ENCODE measurements at regions not wholly inside any gene's neighbourhood (a gene's known extent, or its start where the extent isn't known, plus 50 kb on each side); places are given as distances from the start of the nearest gene placed in this dataset.

DNA sequence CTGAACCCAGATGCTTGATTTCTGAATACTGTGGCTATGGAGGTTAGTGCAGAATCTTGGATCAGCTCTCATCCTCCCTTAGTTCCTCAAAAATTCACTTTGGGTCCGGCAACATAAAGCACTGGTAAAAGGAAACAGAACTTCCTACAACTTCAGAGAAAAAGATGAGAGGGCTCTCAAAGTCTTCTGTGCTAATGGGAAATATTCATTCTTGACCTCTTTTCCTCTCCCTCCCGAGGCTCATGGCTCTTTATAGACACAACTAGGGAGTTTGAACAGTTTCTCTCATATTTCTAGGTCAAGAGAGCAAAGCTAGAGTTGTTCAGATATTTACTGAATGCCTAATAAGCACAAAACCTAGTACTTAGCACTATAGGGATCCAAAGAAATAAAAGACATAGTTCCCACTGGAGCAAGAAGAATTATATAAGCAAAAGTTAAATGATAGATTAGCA, 124.1 kb upstream of the TCF21 start:
- Histone ChIP-seq H3K4me1 (peaks cover 0 to 37% (median 0%) of the 10 kb centered on the region in 12 donors), H3K9me3 (no peaks in the 10 kb centered on the region), H3K27me3 (no peaks in the 10 kb centered on the region), H3K27ac (peak overlapping the region; percentile 2 to 75 (median 54)), H3K36me3 (no peaks in the 10 kb centered on the region), H3K4me3 (no peak overlapping the region)
- WGBS, 4 donors = 12 to 33% (median 22%) methylated on average over 2 of the region's 2 CpGs
- intact Hi-C loops (cut with DNase I) = loop anchor here in 2 of 10 donors (5.0 kb wide), 1 partner anchor 128 kb away; no protein-coding TSS in a partner anchor
- no peak for TF ChIP-seq POLR2A (IDR thresholded peaks at IDR 0.05)
- TF ChIP-seq, protein P1, sequence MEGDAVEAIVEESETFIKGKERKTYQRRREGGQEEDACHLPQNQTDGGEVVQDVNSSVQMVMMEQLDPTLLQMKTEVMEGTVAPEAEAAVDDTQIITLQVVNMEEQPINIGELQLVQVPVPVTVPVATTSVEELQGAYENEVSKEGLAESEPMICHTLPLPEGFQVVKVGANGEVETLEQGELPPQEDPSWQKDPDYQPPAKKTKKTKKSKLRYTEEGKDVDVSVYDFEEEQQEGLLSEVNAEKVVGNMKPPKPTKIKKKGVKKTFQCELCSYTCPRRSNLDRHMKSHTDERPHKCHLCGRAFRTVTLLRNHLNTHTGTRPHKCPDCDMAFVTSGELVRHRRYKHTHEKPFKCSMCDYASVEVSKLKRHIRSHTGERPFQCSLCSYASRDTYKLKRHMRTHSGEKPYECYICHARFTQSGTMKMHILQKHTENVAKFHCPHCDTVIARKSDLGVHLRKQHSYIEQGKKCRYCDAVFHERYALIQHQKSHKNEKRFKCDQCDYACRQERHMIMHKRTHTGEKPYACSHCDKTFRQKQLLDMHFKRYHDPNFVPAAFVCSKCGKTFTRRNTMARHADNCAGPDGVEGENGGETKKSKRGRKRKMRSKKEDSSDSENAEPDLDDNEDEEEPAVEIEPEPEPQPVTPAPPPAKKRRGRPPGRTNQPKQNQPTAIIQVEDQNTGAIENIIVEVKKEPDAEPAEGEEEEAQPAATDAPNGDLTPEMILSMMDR (IDR thresholded peaks at IDR 0.05) = no peak
- DNase-seq = no peak
- peak in 3 of 4 donors; percentile 12 to 30 (median 16) for ATAC-seq

DNA sequence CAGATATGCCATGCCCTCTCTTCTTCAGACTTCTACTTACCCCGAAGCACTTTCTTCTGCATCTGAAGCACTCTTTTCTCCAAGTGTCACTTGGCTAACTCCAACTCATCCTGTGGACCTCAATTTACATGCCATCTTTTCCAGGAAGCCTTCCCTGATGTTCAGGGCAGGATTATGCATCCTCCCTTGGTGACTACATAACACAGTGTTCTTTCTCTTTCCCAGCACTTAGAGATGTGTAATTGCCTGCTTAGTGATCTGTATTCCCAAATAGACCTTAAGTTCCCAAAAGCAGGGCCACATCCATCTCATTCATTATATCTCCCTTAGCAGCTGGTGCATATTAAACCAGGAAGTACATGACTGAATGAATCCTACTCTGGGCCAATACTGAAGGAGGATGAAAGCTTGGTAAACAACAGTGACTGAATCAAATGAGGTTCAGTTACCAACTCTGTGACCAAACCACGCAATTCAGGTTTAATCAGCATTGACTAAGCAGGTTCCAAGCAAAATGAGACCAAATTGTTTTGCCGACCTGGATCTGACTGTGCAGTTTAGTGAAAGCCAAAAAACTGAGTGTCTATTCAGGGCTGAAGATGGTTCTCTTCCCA, 121.4 kb upstream of the TCF21 start:
- Histone ChIP-seq H3K4me3 (no peak overlapping the region), H3K27ac (no peak overlapping the region), H3K4me1 (peaks cover 0 to 20% (median 0%) of the 10 kb centered on the region in 12 donors), H3K27me3 (no peaks in the 10 kb centered on the region), H3K36me3 (no peaks in the 10 kb centered on the region), H3K9me3 (no peaks in the 10 kb centered on the region)
- ATAC-seq = peak in 1 of 4 donors; percentile 45
- intact Hi-C loops (cut with DNase I) = no loop called here
- TF ChIP-seq POLR2A (IDR thresholded peaks at IDR 0.05) = no peak
- TF ChIP-seq, protein P1 (IDR thresholded peaks at IDR 0.05) = no peak
- no peak for DNase-seq
- 72 to 86% (median 78%) methylated on average over 3 of the region's 3 CpGs for whole genome bisulfite sequencing, 4 donors

DNA sequence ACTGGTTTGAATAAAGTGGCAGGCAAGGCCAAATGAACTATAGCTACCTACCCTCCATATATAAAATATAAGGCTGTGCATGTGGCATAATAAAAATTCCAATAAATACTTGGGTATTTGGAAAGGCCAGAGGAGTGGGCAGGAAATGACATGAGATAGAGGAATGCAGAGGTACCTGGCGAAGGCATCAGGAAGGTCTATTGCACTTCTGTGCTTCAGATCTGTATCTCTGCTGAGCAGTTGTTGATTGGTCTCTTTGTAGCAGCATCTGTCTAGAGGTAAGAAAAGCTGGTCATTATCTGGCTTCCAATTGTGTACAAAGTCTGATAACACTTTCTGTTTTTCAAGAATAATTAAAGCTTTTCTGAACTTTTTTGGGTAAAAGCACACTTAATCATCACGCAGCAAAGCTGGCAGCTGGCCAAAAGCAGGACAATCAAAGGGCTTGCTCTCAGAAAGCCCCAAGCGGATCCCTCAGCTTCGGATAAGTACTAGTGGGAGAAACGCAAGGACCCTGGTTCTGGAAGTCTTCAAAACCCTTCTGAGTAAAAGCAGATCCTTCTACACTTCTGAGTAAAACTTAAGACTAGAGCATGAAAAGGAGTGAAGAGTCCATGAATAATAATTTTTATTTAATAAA, 120.1 kb upstream of the TCF21 start:
- Histone ChIP-seq H3K27me3 (no peaks in the 10 kb centered on the region), H3K36me3 (no peaks in the 10 kb centered on the region), H3K9me3 (peaks cover 0 to under 1% (median 0%) of the 10 kb centered on the region in 12 donors), H3K4me1 (peaks cover 0 to 16% (median 0%) of the 10 kb centered on the region in 12 donors), H3K4me3 (no peak overlapping the region), H3K27ac (peak overlapping the region in 1 of 12 donors; percentile 6)
- ATAC-seq = no peak
- peak in 3 of 5 donors; percentile 20 to 60 (median 37) for DNase-seq
- intact Hi-C loops (cut with DNase I) = no loop called here
- TF ChIP-seq, protein P1 (IDR thresholded peaks at IDR 0.05) = no peak
- TF ChIP-seq POLR2A (IDR thresholded peaks at IDR 0.05) = no peak
- WGBS, 4 donors = 14 to 19% (median 17%) methylated on average over 5 of the region's 5 CpGs

DNA sequence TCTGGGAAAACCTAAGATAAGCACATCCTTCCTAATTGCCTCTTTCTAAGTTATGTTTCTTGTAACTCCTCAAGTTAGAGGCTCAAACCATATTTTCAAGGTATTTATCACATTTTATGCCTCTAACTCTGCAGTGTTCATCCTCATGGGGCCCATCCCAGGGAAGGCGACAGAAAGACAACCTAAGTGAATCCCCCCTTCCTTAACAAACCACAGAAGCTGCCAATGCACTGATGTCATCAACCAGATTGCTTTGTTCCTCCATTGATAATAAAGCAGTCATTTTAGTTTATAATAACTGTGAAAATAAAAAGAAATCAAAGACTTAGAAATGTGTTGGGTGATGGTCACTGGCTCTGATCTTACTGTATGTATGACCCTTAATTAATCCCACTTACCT, 119.5 kb upstream of the TCF21 start:
- Histone ChIP-seq H3K4me3 (no peak overlapping the region), H3K27me3 (no peaks in the 10 kb centered on the region), H3K36me3 (no peaks in the 10 kb centered on the region), H3K4me1 (peaks cover 0 to 9% (median 0%) of the 10 kb centered on the region in 12 donors), H3K27ac (no peak overlapping the region), H3K9me3 (peaks cover 0 to 5% (median 0%) of the 10 kb centered on the region in 12 donors)
- TF ChIP-seq POLR2A (IDR thresholded peaks at IDR 0.05) = no peak
- intact Hi-C loops (cut with DNase I) = no loop called here
- DNase-seq (no peak), ATAC-seq (no peak)
- WGBS, 4 donors = 33 to 47% (median 45%) methylated on average over 1 of the region's 1 CpG

Data from heart left ventricle (tissue), 16 donors.